B cell (primary cell): ENCODE measurements at regions not wholly inside any gene's neighbourhood (a gene's known extent, or its start where the extent isn't known, plus 50 kb on each side); places are given as distances from the start of the nearest gene placed in this dataset.

Experiments used
- EZH2 ChIP-seq: IDR thresholded peaks from 2 replicates; pipeline ENCODE4 v1.6.1; 2012; ENCODE audit warnings: borderline replicate concordance, low read depth, mild to moderate bottlenecking, moderate library complexity, low read length; ENCODE audit not compliant: insufficient read depth, poor library complexity, severe bottlenecking
- TF ChIP-seq, protein P1 (sequence below): fragments of 200-600 bp; IDR thresholded peaks from one replicate; pipeline ENCODE4 v1.8.0; 2022; ENCODE audit warnings: antibody characterized with exemption, mild to moderate bottlenecking

DNA sequence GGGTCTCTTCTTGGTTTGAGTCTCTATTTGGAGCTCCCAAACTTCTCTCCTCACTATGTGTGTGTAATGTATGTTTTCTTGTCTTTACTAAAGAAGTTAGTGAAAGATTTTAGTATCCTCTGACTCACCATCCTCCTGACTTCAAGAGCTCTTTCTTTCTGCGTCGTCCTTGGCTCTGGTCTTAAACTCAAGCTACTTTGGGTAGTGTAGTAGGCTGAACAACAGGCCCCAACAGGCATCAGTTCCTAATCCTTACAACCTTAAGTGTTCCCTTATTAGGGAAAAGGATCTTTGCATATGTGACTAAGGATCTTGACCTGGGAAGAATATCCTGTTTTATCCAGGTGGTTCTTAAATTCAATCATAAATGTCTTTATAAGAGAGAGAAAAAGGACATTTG lies 810.2 kb downstream of the MAFB start:
- TF ChIP-seq, protein P1, sequence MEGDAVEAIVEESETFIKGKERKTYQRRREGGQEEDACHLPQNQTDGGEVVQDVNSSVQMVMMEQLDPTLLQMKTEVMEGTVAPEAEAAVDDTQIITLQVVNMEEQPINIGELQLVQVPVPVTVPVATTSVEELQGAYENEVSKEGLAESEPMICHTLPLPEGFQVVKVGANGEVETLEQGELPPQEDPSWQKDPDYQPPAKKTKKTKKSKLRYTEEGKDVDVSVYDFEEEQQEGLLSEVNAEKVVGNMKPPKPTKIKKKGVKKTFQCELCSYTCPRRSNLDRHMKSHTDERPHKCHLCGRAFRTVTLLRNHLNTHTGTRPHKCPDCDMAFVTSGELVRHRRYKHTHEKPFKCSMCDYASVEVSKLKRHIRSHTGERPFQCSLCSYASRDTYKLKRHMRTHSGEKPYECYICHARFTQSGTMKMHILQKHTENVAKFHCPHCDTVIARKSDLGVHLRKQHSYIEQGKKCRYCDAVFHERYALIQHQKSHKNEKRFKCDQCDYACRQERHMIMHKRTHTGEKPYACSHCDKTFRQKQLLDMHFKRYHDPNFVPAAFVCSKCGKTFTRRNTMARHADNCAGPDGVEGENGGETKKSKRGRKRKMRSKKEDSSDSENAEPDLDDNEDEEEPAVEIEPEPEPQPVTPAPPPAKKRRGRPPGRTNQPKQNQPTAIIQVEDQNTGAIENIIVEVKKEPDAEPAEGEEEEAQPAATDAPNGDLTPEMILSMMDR, result no peak
- TF ChIP-seq EZH2, result no peak
